Right cardiac atrium (tissue), 5 donors: ENCODE measurements at regions not wholly inside any gene's neighbourhood (a gene's known extent, or its start where the extent isn't known, plus 50 kb on each side); places are given as distances from the start of the nearest gene placed in this dataset.
"Not testable (repeated sequence)": the region's sequence is repeated elsewhere in the genome, so short reads cannot be mapped to it uniquely, and the experiment has no call there.

Source experiments
- ATAC-seq, 2 donors: fragments of 200-7000 bp; cut with Tn5 transposase; one replicate each; pipeline versions ENCODE4 v1.8.0 to v1.9.1; 2020; ENCODE audit warnings: moderate library complexity in 2 of 2, mild to moderate bottlenecking in 1 of 2
- DNase-seq, 3 donors: peaks; one replicate each; pipeline ENCODE4 v3.0.0-alpha.2; 2020
- H3K27ac ChIP-seq: one replicate; pipeline ENCODE4 v1.5.1; 2013; ENCODE audit warnings: mild to moderate bottlenecking, low read length, control low read depth, moderate library complexity
- H3K27me3 ChIP-seq: one replicate; pipeline ENCODE4 v1.6.1; 2013; ENCODE audit not compliant: control insufficient read depth, insufficient read depth
- H3K4me1 ChIP-seq: one replicate; pipeline ENCODE4 v1.6.1; 2013; ENCODE audit warnings: low read length; ENCODE audit not compliant: control insufficient read depth, insufficient read depth
- H3K4me3 ChIP-seq: one replicate; pipeline ENCODE4 v1.5.1; 2013; ENCODE audit warnings: low read length, control low read depth
- H3K9me3 ChIP-seq: one replicate; pipeline ENCODE4 v1.6.1; 2013; ENCODE audit warnings: low read length; ENCODE audit not compliant: control insufficient read depth
- WGBS: extraction: QIAGEN DNeasy Blood & Tissue Kit; methylation state at CpG from one replicate; pipeline ENCODE4 v1.1.7; 2013; 5-methylcytosine and 5-hydroxymethylcytosine counted together
- intact Hi-C, 4 donors: fragments of 100-400 bp; cut with DNase I; formaldehyde crosslinking; loops; one replicate each; pipeline versions ENCODE4 v1.11.0 to v1.14.0; 2022 to 2023
- donor health status: healthy with polysubstance abuse.
- donor health status: DM: no; HTN: yes; CAD: no.
- donor health status: DM: no; HTN: no; CAD: no.
- donor health status: DM: no; HTN: yes; CAD: no; lungs with severe emphysema.
- donor health status: DM: yes; HTN: yes; CAD: no.

DNA sequence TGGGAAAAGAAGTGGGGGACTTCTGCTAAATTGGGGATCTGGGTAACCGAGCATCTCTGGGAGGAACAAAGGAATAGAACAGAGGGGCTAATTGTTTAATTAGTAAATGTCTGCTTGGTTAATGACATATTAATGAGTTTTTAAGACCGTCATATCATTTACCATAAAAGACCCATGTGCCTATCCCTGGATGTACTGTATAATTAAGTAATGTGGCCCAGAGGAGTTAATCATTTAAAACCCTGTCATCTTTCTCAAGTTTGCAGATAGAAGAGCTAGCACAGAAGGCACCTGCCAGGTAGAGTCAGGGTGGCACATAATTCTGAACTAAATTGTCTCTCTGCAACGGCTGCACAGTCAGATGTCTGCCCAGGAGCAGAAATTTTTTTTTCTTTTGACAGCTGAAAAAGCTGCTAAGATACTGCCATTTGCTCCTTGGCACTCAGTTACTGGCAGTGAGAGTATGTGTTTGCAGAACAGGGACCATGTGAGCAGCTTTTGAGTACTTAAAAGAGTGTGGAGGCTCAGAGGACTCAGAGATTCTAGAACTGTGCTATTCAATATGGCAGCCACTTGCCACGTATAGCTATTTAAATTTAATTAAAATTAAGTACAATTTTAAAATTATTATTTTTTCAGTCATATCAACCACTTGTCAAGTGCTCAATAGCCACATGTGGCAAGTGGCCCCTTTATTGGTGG is 202.7 kb upstream of the SLC35B3 start:
- no peaks in the 10 kb centered on the region for H3K4me1 ChIP-seq
- DNase-seq, result no peak
- H3K4me3 ChIP-seq, result no peak overlapping the region
- no peaks in the 10 kb centered on the region for H3K27me3 ChIP-seq
- WGBS, result 83% methylated on average over 4 of the region's 4 CpGs
- ATAC-seq, result no peak
- intact Hi-C loops, result no loop called here
- no peaks in the 10 kb centered on the region for H3K9me3 ChIP-seq
- H3K27ac ChIP-seq, result no peak overlapping the region

GRCh38 chr6:8633762-8634161 is 198.4 kb upstream of the SLC35B3 start:
- H3K4me3 ChIP-seq, result no peak overlapping the region
- WGBS, result 67% methylated on average over 3 of the region's 3 CpGs

GRCh38 chr6:8628736-8629135 is 193.4 kb upstream of the SLC35B3 start:
- Histone ChIP-seq H3K4me3 (no peak overlapping the region), H3K9me3 (no peaks in the 10 kb centered on the region), H3K27ac (no peak overlapping the region), H3K4me1 (no peaks in the 10 kb centered on the region), H3K27me3 (no peaks in the 10 kb centered on the region)
- DNase-seq (no peak), ATAC-seq (no peak)
- 63% methylated on average over 1 of the region's 1 CpG for WGBS
- intact Hi-C loops, result no loop called here

More at GRCh38 chr6:8633762-8634161, 198.4 kb upstream of the SLC35B3 start:
- Histone ChIP-seq H3K9me3 (no peaks in the 10 kb centered on the region), H3K4me1 (no peaks in the 10 kb centered on the region), H3K27me3 (no peaks in the 10 kb centered on the region), H3K27ac (no peak overlapping the region)
- no peak for DNase-seq
- intact Hi-C loops, result no loop called here
- no peak for ATAC-seq

- no peaks in the 10 kb centered on the region for H3K4me1 ChIP-seq
- no peaks in the 10 kb centered on the region for H3K9me3 ChIP-seq
- ATAC-seq (no peak), DNase-seq (no peak)
- H3K4me3 ChIP-seq, result no peak overlapping the region
- intact Hi-C loops, result no loop called here
- H3K27me3 ChIP-seq, result no peaks in the 10 kb centered on the region
- no peak overlapping the region for H3K27ac ChIP-seq
These were observed 192.7 kb upstream of the SLC35B3 start for GRCh38 chr6:8628063-8628462.

DNA sequence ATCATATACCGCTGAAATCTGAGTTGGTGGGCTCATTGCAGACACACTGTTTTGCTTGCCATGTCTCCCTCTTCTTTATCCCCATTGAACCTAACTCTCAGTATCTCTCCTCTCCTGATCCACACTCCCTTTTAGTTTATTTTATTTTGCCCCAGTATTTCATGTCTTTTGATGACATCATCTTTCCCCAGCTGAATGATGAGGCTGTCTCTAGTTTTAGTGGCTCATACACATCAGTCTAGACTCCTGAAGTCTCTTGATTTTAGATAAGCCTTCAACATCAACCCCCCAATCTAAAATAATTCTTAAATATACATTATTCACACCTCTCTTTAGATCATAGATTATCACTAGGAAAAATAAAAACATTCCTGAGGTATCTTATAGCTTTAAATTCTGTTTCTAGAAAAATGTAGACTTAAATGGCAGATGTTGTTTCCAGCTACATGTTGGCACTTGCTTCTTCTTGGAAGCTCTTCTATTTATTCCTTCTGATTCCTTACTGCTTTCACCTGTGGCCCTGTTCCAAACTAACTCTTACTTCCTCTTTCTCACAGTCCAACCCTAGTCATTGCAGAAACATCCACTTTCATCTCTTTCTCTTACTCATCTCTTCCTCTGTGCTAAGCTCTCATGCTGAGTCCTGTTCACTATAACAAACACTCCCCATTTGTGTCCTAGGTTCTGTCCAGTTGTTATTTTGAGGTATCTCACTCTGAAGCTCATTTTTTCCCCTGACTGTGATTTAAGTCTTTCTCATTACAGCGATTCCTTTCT is 191.9 kb upstream of the SLC35B3 start:
- no peak overlapping the region for H3K4me3 ChIP-seq
- intact Hi-C loops, result no loop called here
- H3K27ac ChIP-seq, result no peak overlapping the region
- DNase-seq (no peak), ATAC-seq (no peak)
- no peaks in the 10 kb centered on the region for H3K4me1 ChIP-seq
- H3K27me3 ChIP-seq, result no peaks in the 10 kb centered on the region
- H3K9me3 ChIP-seq, result no peaks in the 10 kb centered on the region
- 93% methylated on average over 2 of the region's 2 CpGs for WGBS

DNA sequence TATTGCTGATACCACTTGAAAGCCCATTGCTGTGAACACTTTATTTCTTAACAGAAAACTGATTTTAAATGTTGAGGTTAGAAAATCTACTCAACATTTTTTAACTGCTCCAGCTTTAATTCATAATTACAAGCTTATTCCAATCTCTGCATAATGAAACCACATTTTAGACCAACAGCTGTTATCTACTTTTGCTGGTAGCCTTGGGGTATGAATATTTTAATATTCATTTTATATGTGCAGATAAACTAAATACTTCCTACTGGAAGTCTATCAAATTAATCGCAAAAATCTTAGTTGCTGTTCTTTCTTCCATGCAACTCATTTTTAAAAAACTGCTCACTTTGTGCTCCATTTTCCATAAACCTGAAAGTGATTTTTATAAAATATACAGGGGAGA is 189.3 kb upstream of the SLC35B3 start:
- intact Hi-C loops, result no loop called here
- Histone ChIP-seq H3K27me3 (no peaks in the 10 kb centered on the region), H3K27ac (no peak overlapping the region), H3K4me1 (no peaks in the 10 kb centered on the region), H3K9me3 (no peaks in the 10 kb centered on the region), H3K4me3 (no peak overlapping the region)
- DNase-seq, result no peak
- no peak for ATAC-seq
- 93% methylated on average over 1 of the region's 1 CpG for WGBS

GRCh38 chr6:8623441-8623840 is 188.1 kb upstream of the SLC35B3 start:
- Histone ChIP-seq H3K4me3 (no peak overlapping the region), H3K9me3 (no peaks in the 10 kb centered on the region), H3K27ac (no peak overlapping the region), H3K4me1 (no peaks in the 10 kb centered on the region), H3K27me3 (no peaks in the 10 kb centered on the region)
- no peak for DNase-seq
- intact Hi-C loops, result no loop called here
- WGBS, result 82% methylated on average over 3 of the region's 3 CpGs
- ATAC-seq, result no peak

DNA sequence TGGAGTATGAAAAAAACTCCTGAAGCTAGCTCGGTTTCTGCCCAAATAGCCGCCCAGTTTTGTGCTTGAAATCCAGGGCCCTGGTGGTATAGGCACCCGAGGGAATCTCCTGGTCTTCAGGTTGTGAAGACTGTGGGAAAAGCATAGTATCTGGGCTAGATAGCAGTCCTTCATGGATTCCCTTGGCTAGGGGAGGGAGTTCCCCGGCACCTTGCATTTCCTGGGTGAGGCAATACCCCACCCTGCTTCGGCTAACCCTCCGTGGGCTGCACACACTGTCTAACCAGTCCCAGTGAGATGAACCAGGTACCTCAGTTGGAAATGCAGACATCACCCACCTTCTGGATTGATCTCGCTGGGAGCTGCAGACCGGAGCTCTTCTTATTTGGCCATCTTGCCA is 184.5 kb upstream of the SLC35B3 start:
- intact Hi-C loops, result no loop called here
- no peak overlapping the region for H3K27ac ChIP-seq
- WGBS, result 89% methylated on average over 8 of the region's 8 CpGs
- DNase-seq (no peak), ATAC-seq (no peak)
- no peaks in the 10 kb centered on the region for H3K9me3 ChIP-seq
- no peaks in the 10 kb centered on the region for H3K27me3 ChIP-seq
- H3K4me3 ChIP-seq, result no peak overlapping the region
- H3K4me1 ChIP-seq, result no peaks in the 10 kb centered on the region

- DNase-seq, H3K27me3 ChIP-seq, H3K27ac ChIP-seq, H3K4me3 ChIP-seq, ATAC-seq, intact Hi-C loops, H3K4me1 ChIP-seq, H3K9me3 ChIP-seq: not testable (repeated sequence)
- WGBS, result 66% methylated on average over 5 of the region's 5 CpGs
These were observed 184.1 kb upstream of the SLC35B3 start for GRCh38 chr6:8619408-8619807.

- ATAC-seq (no peak), DNase-seq (no peak)
- no peaks in the 10 kb centered on the region for H3K9me3 ChIP-seq
- no peaks in the 10 kb centered on the region for H3K27me3 ChIP-seq
- intact Hi-C loops, result no loop called here
- H3K4me1 ChIP-seq, result no peaks in the 10 kb centered on the region
- WGBS, result 68% methylated on average over 5 of the region's 5 CpGs
- no peak overlapping the region for H3K4me3 ChIP-seq
- H3K27ac ChIP-seq, result no peak overlapping the region
These were observed 173.4 kb upstream of the SLC35B3 start for GRCh38 chr6:8608737-8609136.

- Histone ChIP-seq H3K4me3 (no peak overlapping the region), H3K27me3 (no peaks in the 10 kb centered on the region), H3K27ac (no peak overlapping the region), H3K4me1 (no peaks in the 10 kb centered on the region), H3K9me3 (no peaks in the 10 kb centered on the region)
- WGBS, result 47% methylated on average over 7 of the region's 7 CpGs
- ATAC-seq (no peak), DNase-seq (no peak)
- intact Hi-C loops, result no loop called here
These were observed 154.8 kb upstream of the SLC35B3 start for GRCh38 chr6:8589941-8590729.
